Colonic mucosa (tissue), 4 donors: ENCODE measurements at regions not wholly inside any gene's neighbourhood (a gene's known extent, or its start where the extent isn't known, plus 50 kb on each side); places are given as distances from the start of the nearest gene placed in this dataset.

Experiments
- DNase-seq: peaks from one replicate; pipeline ENCODE4 v3.0.0-alpha.2; 2020
- H3K27ac ChIP-seq: fragments of 200-600 bp; one replicate; pipeline ENCODE4 v1.8.0; 2021
- H3K27me3 ChIP-seq: fragments of 200-600 bp; one replicate; pipeline ENCODE4 v1.8.0; 2021
- H3K36me3 ChIP-seq: fragments of 200-600 bp; one replicate; pipeline ENCODE4 v1.8.0; 2021
- H3K4me1 ChIP-seq: fragments of 200-600 bp; one replicate; pipeline ENCODE4 v1.8.0; 2021; ENCODE audit warnings: mild to moderate bottlenecking
- H3K4me3 ChIP-seq: fragments of 200-600 bp; one replicate; pipeline ENCODE4 v1.8.0; 2021
- H3K9ac ChIP-seq, 2 donors: one replicate each; pipeline ENCODE4 v1.7.0; 2013; ENCODE audit warnings: control low read depth in 2 of 2, low read depth in 2 of 2, low read length in 2 of 2
- H3K9me3 ChIP-seq: fragments of 200-600 bp; one replicate; pipeline ENCODE4 v1.8.0; 2021
- CTCF ChIP-seq: fragments of 200-600 bp; IDR thresholded peaks from one replicate; pipeline ENCODE4 v1.8.0; 2022; ENCODE audit warnings: antibody characterized with exemption, mild to moderate bottlenecking
- intact Hi-C: fragments of 100-400 bp; cut with DNase I; formaldehyde crosslinking; loops from one replicate; pipeline ENCODE4 v1.14.1; 2022
- donor health status: healthy.
- donor health status: DM: no; HTN: no; CAD: no.
- donor health status: DM: no; HTN: no; CAD: no.

- no peak for TF ChIP-seq CTCF
- Histone ChIP-seq H3K9me3 (no peaks in the 10 kb centered on the region), H3K27me3 (no peaks in the 10 kb centered on the region), H3K27ac (no peak overlapping the region), H3K36me3 (no peaks in the 10 kb centered on the region), H3K9ac (no peak overlapping the region), H3K4me1 (no peaks in the 10 kb centered on the region), H3K4me3 (no peak overlapping the region)
- intact Hi-C loops, result no loop called here
- no peak for DNase-seq
Measured at GRCh38 chr4:166680796-166681195, 553.5 kb downstream of the SPOCK3 start.

- H3K27me3 ChIP-seq, result no peaks in the 10 kb centered on the region
- H3K9ac ChIP-seq, result no peak overlapping the region
- no peaks in the 10 kb centered on the region for H3K9me3 ChIP-seq
- H3K36me3 ChIP-seq, result no peaks in the 10 kb centered on the region
- intact Hi-C loops, result no loop called here
- H3K27ac ChIP-seq, result no peak overlapping the region
- H3K4me3 ChIP-seq, result no peak overlapping the region
- no peaks in the 10 kb centered on the region for H3K4me1 ChIP-seq
- DNase-seq, result no peak
- TF ChIP-seq CTCF, result no peak
Measured at GRCh38 chr4:166682200-166682599, 552.1 kb downstream of the SPOCK3 start.
